ENCODE measurements at regions not wholly inside any gene's neighbourhood (a gene's known extent, or its start where the extent isn't known, plus 50 kb on each side); places are given as distances from the start of the nearest gene placed in this dataset.
"Not testable (repeated sequence)": the region's sequence is repeated elsewhere in the genome, so short reads cannot be mapped to it uniquely, and the experiment has no call there.

DNA sequence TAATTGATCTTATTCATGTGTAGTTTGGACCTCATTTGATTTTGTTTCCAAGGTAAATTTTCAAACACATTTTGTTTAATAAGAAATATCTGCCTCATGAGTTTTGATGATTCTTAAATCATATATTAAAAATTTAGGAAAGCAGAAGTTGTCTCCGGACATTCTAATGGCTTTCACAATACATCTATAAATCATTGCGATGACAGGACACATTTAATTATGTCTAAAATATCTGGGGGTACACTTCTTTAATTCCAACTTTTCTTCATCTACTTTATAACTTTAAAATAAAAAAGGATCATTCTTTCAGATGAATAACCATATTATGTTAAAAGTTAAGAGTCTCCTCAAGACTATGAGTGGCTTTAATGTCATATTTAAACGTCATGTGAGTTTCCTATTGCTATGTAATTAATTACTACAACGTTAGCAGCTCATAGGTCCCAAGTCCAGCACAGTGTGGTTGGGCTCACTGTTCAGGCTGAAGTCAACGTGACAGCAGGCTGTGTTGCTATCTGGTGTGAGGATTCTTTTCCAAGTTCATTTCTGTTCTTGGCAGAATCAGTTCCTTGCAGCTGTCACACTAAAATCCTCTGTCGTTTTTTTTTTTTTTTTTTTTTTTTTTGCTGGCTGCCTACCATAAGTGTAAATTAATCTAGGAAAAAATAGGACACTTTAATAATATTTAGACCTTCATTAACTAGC, 893.5 kb downstream of the LTN1 start:
- FAIRE-seq: no peak

DNA sequence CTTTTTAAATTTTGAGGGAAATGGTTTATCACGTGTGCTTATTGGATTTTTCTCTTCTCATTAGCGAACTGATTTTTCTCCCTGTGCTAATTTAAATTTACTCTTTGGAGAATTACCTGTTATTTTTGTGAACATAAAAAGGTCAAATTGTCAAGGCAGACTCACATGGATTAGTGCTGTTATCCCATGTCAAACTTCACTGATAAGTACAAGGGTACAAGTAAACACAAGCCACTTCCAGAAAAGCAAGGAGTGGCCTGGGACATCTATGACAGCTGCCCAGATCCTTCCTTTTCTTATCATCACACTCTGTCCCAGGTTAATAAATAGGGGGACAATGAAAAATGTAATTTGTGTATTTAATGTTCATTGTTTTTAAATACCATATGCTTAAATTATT, 901.2 kb downstream of the LTN1 start:
- FAIRE-seq: no peak

DNA sequence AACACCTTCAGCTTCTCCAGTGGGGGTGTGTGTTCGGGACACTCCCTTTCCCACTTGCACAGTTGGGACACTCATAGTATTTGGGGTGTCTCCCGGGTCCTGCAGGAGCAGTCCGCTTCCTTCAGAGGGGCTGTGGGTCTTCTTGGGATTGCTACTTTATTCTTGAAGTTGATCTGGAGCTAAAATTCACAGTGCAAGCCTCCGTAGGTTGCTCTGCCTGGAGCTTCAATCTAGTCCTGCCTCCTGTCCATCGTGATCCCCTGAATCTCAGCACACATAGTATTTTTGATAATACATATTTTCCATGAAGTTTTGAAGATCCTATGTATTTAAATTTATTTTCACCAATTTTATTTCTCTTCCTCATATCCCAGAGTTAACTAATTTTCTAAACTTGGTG, 902.1 kb downstream of the LTN1 start:
- no peak for FAIRE-seq

DNA sequence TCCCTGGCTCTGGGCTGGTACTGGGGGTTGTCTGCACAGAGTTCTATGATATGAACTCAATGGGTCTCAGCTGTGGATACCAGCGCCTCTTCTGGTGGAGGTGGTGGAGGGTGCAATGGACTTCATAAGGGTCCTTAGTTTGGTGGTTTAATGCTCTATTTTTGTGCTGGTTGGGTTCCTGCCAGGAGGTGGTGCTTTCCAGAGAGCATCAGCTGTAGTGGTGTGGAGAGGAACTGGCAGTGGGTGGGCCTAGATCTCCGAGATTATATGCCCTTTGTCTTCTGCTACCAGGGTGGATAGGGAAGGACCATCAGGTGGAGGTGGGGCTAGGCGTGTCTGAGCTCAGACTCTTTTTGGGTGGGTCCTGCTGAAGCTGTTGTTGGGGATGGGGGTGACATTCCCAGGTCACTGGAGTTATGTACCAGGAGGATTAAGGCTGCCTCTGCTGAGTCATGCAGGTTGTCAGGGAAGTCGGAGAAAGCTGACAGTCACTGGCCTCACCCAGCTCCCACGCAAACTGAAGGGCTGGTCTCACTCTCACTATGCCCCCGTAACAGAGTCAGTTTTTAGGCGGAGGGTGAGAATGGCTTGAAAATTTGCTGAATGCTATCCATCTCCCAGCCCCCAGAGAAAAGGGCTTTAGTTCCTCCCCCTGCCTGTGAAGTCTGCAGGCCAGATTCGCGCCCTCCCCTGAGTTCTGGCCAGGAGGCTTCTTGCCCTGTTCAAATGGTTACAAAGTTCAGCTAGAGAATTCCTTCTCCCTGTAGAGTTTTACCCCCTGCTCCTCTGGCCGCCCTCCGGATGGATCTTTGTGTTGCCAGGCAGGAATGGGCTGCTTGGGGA, 902.9 kb downstream of the LTN1 start:
- FAIRE-seq: no peak

DNA sequence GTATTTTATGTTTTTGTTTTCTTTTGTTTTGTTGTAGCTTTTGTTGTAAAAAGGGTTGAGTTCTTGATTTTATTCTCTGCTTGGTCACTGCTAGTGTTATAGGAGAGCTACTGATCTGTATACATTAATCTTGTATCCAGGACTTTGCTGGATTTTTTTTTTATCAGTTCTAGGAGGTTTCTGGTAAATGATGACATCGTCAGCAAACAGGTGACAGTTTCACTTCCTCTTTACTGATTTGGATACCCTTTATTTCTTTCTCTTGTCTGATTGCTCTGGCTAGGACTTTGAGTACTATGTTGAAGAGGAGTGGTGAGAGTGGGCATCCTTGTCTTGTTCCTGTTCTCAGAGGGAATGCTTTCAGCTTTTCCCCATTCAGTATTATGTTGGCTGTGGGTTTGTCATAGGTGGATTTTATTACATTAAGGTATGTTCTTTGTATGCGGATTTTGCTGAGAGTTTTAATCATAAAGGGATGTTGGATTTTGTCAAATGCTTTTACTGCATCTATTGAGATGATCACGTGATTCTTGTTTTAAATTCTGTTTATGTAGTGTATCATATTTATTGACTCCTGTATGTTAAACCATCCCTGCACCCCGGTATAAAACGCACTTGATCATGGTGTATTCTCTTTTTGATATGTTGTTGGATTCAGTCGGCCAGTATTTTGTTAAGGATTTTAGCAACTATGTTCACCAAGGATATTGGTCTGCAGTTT, 905.7 kb downstream of the LTN1 start:
- no peak for FAIRE-seq

DNA sequence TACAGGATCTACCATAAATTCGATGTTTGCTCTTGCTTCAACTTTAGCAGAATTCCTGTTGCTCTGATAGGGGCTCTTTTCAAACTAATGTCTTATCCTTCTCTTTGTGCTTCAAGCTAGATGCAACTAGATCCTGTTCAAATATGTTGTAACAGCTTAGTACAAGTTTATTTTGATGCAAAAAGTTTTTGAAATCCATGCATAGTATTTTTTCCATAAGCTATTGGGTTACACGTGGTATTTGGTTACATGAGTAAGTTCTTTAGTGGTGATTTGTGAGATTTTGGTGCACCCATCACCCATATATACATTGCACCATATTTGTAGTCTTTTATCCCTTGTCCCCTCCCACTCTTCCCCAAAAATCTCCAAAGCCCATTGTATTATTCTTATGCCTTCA, 907.7 kb downstream of the LTN1 start:
- no peak for FAIRE-seq

DNA sequence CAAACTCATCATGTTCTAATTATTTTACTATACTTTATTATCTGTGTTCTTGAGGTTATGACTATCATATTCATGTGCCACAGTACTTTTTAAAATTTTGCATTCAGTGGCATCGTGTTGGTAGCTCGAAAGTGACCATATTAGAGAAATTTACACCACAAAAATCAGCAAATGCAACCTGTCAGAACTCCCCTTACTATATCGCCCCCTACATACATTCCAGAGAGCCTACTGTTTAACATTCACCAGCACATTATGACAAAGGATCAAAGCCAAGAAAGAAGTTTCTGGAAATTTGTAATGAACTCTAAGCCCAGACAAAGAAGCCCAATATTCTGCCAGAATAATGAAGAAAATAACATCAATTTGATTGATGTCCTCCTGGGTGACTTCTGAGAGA, 909.3 kb downstream of the LTN1 start:
- no peak for FAIRE-seq

DNA sequence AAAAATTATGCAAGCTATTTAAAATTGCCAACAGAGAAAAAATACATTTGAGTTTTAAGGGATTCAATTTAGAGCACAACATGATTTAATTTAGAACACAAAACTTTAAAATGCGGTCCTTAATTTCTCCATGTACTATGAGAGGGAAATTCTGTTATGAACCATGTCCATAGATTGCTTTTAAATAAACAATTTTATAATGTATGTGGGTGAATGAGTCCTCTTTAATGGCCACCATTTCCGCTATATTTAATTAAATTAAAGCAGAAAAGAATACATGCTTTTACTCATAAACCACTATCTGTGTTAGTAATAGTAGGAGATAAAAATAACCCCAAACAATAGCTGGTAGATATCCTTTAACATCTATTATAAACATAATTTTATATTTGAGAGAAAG, 914.6 kb downstream of the LTN1 start:
- FAIRE-seq: no peak

DNA sequence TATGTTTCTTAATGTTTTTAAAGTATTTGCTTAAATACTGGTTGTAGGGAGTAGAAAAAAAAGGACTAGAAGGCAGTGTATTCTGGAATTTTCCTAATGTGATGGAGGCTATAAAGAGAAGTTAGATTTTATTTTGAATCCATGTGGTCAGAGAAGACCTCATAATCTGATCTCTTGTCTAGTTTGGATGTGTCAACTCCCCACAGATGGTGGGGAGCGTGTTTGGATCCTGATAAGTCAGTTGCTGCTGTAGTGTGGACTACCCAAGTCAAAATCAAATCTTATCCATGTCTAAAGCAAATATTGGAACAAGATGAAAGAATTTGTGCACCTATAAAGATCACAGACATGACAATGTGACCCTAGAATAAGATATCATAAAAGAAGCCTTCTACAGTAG, 918.0 kb downstream of the LTN1 start:
- no peak for FAIRE-seq

DNA sequence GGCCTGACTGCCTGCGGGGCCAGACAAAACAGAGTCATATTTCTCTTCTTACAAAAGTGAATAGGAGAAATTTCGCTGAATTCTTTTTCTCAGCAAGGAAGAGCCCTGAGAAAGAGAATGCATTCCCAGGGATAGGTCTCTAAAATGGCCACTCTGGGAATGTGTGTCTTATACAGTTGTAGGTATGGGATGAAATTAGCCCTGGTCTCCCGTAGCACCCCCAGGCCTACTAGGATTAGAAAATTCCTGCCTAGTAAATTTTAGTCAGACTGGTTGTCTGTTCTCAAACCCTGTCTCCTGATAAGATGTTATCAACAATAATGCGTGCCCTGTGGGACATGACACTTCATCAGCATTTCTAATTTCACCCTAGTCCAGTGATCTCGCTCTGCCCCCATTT, 920.1 kb downstream of the LTN1 start:
- FAIRE-seq: no peak

DNA sequence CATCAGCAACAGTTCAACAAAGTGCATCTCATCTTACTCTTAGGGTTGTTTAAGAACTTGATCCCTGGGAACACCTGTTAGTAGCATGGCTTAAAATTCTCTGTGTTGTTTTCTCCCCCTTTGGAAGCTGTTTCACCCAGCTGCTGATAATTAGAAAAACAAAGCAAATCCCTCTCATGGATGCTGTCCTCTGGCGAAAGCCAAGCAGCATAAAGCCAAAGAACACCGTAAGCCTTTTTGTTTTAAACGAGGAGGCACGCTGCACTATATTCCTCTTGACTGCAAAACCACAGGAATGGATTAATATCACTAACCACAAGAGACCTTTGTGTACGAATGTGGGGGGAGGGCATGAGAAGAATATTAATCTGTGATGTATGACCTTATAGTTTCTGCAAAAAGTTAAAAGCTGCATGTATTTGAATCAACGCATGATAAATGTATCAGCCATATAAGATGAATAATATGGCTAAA, 923.2 kb downstream of the LTN1 start:
- FAIRE-seq: no peak

DNA sequence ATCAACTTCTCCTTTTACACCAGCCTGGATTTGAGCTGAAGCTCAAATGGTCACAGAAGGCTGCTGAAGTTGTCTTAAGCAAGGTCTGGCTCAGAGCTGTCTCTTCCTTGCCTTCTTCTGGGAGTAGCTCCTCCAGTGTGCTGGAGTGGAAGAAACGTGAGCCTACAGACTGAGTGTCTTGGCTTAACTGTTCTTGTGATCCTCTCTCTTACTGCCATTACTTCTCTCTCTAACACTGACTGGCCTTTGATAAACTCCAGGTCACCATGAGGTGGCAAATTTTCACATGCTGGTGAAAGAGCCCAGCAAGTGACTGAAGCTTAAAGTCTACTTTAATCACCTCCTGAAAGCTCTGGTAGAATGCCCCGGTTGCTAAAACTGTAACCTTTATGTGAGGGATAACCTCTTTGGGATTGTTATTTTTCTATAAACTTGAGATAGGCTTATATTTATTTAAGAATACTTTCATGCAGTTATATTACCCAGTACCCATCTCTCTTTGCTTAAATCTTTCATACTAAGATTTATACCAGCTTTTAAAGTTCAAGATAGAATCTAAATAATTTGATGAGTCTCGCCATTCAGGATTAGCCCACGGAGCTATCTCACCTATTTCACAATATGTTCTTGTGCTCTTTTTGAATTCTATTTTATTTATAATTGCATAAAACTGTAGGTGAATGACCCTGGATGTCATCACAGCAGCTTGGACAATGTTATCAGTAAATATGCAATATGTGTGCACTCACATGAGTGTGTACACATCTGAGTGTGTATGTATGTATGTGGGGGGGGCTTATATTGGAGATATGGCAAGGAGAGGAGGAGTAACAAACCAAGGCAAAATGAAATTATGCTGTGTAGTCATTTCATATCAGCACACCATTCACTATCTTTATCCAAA, 924.0 kb downstream of the LTN1 start:
- FAIRE-seq: no peak

DNA sequence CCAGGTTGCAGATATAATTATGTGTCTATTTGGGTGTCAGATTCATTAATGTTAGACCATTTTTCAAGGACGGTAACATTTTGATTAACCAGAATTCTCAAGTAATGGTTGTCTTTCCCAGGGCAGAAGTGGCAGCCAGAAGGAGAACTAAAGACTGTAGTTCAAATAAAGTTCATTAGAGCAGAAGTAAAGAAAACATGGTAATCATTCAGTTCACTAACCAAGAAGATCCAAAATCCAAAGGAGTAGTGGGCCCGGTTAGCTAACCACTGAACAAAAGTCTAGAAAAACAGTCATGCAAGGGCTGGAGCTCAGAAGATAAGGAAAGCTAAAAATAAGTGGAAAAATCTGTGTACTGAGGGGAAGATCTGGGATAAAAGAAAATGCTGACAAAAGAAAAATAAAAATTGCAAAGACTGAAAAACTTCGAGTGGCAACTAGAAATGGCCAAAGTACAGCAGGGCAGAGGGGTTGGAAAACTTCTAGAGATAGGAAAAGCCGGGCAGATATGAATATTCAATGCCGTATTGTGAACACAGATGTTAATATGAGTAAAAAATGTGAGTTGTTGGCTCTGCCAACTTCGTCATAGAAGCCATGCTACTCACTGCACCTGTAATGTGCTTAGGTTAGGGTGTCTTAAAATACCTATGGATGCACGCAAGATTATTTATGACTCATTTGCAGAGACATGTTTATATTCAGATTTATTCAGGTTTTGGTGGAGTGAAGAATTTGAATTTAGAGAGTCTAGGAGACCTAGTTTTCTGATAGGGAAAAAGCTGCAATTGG, 925.9 kb downstream of the LTN1 start:
- no peak for FAIRE-seq

DNA sequence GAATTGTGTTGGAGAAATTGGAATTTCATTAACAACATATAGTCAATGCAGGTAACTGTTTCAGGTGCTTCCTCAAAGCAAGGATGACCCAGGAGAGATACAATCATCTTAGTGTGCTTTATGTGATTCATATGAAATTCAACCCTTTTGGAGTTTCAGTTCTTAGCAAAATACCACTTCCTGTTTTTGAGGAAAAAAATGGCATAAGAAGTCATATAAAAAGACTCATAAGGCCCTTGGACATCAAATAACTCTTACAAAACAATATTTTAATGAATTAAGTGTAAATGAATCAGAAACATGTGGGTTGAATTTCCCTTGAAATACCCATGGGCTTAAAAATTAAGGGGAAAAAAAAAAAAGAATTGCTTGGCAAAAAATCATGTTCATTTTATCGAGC, 926.6 kb downstream of the LTN1 start:
- no peak for FAIRE-seq

DNA sequence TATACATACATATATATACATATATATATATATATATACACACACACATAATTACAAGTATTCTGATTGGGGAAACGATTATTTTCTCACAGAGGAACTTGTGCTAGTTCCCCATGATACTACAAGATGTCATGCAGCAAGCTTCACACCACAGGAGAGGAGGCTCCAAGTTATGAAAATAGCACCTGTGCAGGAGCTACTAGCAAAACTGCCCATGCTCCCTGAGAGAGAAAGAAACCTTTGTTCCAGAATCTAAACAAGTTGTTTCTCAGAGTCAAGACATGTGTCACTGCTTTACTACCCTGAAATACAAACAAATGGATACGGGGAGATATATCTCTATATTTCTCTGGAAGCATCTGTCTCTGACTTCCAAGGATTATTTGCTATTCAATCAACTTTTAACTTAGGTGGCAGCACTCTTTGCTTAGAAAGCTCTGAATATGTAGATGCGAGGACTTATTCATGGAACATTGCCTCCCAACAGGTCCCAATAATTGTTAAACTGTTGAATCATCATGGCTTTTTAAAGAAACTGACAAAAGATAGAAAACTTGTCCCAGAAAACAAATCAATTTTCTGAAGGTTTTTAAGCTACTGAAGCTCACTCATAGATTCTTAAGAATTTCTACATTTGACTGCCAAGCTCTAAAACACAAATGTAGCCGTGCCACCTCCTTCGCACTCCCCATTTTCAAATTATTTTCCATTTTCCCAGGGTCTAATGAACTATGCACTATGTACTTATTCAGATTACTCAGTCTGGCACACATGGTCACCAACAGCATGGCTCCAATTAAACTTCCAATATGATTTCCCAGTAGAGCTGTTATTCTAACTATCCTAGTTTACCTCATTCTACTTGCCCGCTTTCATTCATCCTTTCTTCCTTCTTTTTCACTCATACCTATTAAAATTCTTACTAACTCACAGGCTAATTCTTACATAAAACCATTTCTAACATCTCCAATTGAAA, 929.1 kb downstream of the LTN1 start:
- FAIRE-seq: no peak

DNA sequence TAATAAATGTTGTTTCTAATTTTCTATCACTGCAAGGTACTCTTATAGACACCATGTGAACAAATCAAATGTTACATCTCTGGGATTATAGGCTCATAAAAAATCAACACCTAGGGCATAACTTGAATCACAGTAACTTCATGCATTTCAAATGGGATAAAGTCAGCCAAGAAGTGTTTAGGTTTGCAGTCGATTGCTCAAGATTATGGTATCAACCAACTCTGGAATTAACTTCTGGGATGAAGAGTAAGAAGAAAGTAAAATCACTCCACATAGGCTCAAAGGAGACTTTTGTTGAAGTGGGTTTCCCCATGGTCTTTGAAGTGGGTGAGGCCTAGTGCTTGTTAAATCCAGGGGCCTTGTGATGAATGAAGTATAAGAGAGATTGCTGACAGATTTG, 939.7 kb downstream of the LTN1 start:
- not testable (repeated sequence) for FAIRE-seq

DNA sequence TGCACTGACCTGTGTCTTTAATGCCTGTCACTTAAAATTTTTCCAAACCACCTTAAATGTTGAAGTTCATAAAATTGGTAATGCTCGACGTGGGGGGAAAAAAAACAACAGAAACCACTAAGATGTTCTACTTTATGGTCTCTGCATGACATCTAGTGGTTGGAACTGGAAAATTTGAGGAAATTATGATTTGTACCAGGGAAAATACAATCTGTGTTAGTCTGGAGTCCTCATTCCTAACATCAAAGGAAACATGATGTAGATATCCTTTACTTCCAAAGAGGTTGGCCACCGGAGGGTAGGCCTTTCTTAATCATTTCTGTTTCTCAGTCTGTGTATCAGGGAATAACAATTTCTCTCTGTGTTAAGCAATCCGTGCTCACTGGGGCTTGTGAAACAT, 941.0 kb downstream of the LTN1 start:
- FAIRE-seq: not testable (repeated sequence)

DNA sequence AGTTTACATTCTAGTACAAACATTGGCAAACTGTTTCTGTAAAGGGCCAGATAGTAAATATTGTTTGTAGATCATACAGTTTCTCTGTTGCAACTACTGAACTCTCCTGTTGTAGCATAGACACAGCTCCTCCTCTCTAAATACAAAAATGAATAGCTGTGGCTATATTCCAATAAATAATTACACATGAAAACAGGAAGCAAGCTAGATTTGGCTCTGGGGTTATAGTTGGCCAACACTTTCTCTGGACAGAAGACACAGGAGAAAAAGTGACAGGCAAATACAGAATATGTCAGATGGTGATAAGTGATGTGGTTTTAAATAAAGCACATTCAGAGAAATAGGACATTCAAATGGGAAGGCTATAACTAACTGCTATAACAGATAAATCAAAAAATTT, 957.0 kb downstream of the LTN1 start:
- FAIRE-seq: not testable (repeated sequence)

DNA sequence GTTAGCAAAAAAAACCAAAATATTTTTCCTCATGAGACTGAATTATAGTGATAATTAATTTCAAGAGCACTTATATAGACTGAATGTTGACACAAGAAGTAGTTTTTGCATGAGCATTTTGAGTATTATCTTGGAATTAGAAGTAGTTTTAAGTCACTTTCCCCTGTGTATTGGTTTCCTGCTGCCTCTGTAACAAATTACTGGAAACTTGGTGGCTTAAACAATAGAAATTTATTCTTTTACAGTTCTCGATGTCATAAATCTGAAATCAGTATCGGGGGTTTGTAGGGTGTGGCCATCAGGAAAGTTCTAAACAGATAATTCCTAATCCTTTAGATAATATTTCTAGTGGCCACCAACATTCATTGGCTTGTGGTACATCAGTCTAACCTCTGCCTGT, 957.8 kb downstream of the LTN1 start:
- not testable (repeated sequence) for FAIRE-seq

DNA sequence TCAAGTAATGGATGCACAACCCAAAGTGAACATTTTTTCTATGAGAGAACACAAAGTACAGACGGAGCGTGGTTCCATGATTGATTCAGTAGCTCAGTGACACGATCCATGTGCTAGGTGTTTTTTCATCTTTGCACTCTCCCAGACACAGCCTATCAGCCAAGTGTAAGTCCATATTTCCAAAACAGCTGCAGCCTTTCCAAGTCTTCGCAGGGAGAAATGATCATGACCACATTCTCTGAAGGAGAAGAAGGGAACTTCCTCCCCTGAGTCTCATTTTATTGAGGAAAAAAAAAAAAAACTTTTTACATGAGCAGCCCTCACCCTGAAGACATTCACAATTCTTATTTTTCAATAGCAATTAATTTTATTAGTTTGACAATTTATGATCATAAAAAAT, 958.3 kb downstream of the LTN1 start:
- FAIRE-seq: not testable (repeated sequence)

Data from islet of Langerhans (tissue), 1 donor.